C4-2B (cell line): ENCODE measurements at regions not wholly inside any gene's neighbourhood (a gene's known extent, or its start where the extent isn't known, plus 50 kb on each side); places are given as distances from the start of the nearest gene placed in this dataset.

ENCODE experiments used
- ZFX ChIP-seq: fragments of 450-650 bp; IDR thresholded peaks from 2 replicates; pipeline ENCODE4 v1.6.1; 2017
- TF ChIP-seq, protein P1 (sequence below): fragments of 450-650 bp; conservative IDR thresholded peaks from 2 replicates; pipeline ENCODE4 v1.5.1; 2017; ENCODE audit warnings: mild to moderate bottlenecking

GRCh38 chr2:122480501-122481243 lies 725.2 kb downstream of the TSN start:
- TF ChIP-seq, protein P1, sequence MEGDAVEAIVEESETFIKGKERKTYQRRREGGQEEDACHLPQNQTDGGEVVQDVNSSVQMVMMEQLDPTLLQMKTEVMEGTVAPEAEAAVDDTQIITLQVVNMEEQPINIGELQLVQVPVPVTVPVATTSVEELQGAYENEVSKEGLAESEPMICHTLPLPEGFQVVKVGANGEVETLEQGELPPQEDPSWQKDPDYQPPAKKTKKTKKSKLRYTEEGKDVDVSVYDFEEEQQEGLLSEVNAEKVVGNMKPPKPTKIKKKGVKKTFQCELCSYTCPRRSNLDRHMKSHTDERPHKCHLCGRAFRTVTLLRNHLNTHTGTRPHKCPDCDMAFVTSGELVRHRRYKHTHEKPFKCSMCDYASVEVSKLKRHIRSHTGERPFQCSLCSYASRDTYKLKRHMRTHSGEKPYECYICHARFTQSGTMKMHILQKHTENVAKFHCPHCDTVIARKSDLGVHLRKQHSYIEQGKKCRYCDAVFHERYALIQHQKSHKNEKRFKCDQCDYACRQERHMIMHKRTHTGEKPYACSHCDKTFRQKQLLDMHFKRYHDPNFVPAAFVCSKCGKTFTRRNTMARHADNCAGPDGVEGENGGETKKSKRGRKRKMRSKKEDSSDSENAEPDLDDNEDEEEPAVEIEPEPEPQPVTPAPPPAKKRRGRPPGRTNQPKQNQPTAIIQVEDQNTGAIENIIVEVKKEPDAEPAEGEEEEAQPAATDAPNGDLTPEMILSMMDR: no peak
- no peak for TF ChIP-seq ZFX
